GM10266 (cell line): ENCODE measurements at regions not wholly inside any gene's neighbourhood (a gene's known extent, or its start where the extent isn't known, plus 50 kb on each side); places are given as distances from the start of the nearest gene placed in this dataset.

Source experiments
- DNase-seq: peaks from one replicate; pipeline ENCODE4 v3.0.0; 2012; ENCODE audit errors: extremely low spot score
- CTCF ChIP-seq: IDR thresholded peaks from 2 replicates; pipeline ENCODE4 v1.5.1; 2012; ENCODE audit warnings: mild to moderate bottlenecking, low read depth; ENCODE audit not compliant: control insufficient read depth, insufficient read depth; ENCODE audit errors: missing control alignments

GRCh38 chr6:132213732-132214131 lies 187.5 kb downstream of the MOXD1 start:
- DNase-seq, result no peak
- TF ChIP-seq CTCF, result no peak

- no peak for TF ChIP-seq CTCF
- no peak for DNase-seq
Measured at GRCh38 chr6:132213191-132213590, 188.1 kb downstream of the MOXD1 start.

GRCh38 chr6:132210886-132211563 lies 190.2 kb downstream of the MOXD1 start:
- DNase-seq, result no peak
- no peak for TF ChIP-seq CTCF

GRCh38 chr6:132209351-132209750 lies 191.9 kb downstream of the MOXD1 start:
- no peak for DNase-seq
- no peak for TF ChIP-seq CTCF

GRCh38 chr6:132207991-132208390 lies 193.3 kb downstream of the MOXD1 start:
- no peak for DNase-seq
- TF ChIP-seq CTCF, result no peak

GRCh38 chr6:132205946-132206345 lies 195.3 kb downstream of the MOXD1 start:
- no peak for TF ChIP-seq CTCF
- no peak for DNase-seq

- no peak for TF ChIP-seq CTCF
Measured at GRCh38 chr6:132204591-132204990, 196.7 kb downstream of the MOXD1 start.

More at GRCh38 chr6:132204591-132204990, 196.7 kb downstream of the MOXD1 start:
- DNase-seq, result no peak
